Activated CD4-positive, alpha-beta T cell treated with anti-CD3 and anti-CD28 coated beads, Interleukin-2, amount 10 ng/mL, durations not matched to agents 7 days and 5 days (primary cell): ENCODE measurements at regions not wholly inside any gene's neighbourhood (a gene's known extent, or its start where the extent isn't known, plus 50 kb on each side); places are given as distances from the start of the nearest gene placed in this dataset.
"Not testable (repeated sequence)": the region's sequence is repeated elsewhere in the genome, so short reads cannot be mapped to it uniquely, and the experiment has no call there.

Source experiments
- CTCF ChIA-PET: fragments of 350-600 bp; sonication (Branson Sonifier 250); formaldehyde crosslinking; loops from one replicate; lab custom pipeline; 2021; ENCODE audit warnings: antibody characterized with exemption; lab: Charles Lee
- POLR2A ChIA-PET: fragments of 350-600 bp; sonication (Branson Sonifier 250); formaldehyde crosslinking; loops from one replicate; lab custom pipeline; 2021; ENCODE audit warnings: antibody characterized with exemption; lab: Charles Lee
- DNase-seq: peaks from one replicate; pipeline ENCODE4 v3.0.0-alpha.2; 2020
- H3K27ac Mint-ChIP-seq: one replicate; pipeline ENCODE4 v1.8.0; 2021; ENCODE audit warnings: mild to moderate bottlenecking, moderate library complexity, mixed read lengths
- H3K27me3 Mint-ChIP-seq: one replicate; pipeline ENCODE4 v1.8.0; 2021; ENCODE audit warnings: mixed read lengths
- H3K36me3 Mint-ChIP-seq: one replicate; pipeline ENCODE4 v1.8.0; 2021; ENCODE audit warnings: low read depth, mixed read lengths
- H3K4me1 Mint-ChIP-seq: one replicate; pipeline ENCODE4 v1.8.0; 2021; ENCODE audit warnings: mixed read lengths
- H3K4me3 Mint-ChIP-seq: one replicate; pipeline ENCODE4 v1.8.0; 2021; ENCODE audit warnings: mild to moderate bottlenecking, moderate library complexity, mixed read lengths
- H3K9me3 Mint-ChIP-seq: one replicate; pipeline ENCODE4 v1.8.0; 2021; ENCODE audit warnings: mixed read lengths

GRCh38 chr15:32536507-32537172 lies 56.6 kb upstream of the GOLGA8N start:
- DNase-seq = peak; percentile 20
- H3K4me1 Mint-ChIP-seq = not testable (repeated sequence)

GRCh38 chr15:32536057-32536493 lies 57.2 kb upstream of the GOLGA8N start:
- H3K9me3 Mint-ChIP-seq, H3K36me3 Mint-ChIP-seq, POLR2A ChIA-PET, H3K4me1 Mint-ChIP-seq, DNase-seq, H3K4me3 Mint-ChIP-seq, CTCF ChIA-PET, H3K27me3 Mint-ChIP-seq, H3K27ac Mint-ChIP-seq: not testable (repeated sequence)

More at GRCh38 chr15:32536507-32537172, 56.6 kb upstream of the GOLGA8N start:
- H3K9me3 Mint-ChIP-seq, CTCF ChIA-PET, H3K36me3 Mint-ChIP-seq, H3K27me3 Mint-ChIP-seq, POLR2A ChIA-PET: not testable (repeated sequence)
- Mint-ChIP-seq H3K4me3 (peak overlapping the region; percentile 57), H3K27ac (peak overlapping the region; percentile 62)

DNA sequence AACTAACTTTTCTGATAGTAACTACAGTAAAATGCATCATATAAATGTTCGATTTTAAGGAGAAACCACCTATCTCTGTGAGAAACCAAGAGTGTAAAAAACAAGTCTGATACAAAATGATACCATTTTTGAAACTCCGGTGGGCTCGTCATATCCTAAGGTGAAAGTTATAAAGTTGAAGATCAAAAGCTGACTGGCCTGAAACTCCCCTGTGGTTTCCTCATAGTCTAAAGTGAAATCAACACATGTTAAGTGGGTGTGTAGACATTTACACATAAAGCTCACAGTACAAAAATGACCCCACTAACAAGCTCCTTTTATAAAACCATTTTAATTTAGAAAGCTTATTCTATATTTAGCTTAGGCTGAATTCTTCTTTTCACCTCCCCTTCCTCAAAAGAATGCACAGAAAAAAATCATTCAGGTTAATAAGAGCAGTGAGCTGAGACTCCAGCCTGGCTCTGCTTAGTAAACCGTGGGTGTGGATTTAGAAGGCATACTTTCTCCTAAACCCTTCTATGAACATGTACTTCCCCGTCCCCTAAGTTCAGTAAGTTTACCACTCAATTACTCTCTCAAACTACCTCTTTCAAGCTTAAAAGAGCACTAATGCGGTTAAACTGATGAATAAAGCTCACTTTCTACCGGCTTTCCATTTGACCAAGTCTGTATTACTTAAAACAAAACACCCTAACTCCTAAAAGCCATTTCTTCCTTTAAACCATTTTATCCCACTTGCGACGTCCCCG lies 57.9 kb upstream of the GOLGA8N start:
- H3K9me3 Mint-ChIP-seq, H3K4me1 Mint-ChIP-seq, H3K36me3 Mint-ChIP-seq, CTCF ChIA-PET, H3K27me3 Mint-ChIP-seq, POLR2A ChIA-PET, H3K27ac Mint-ChIP-seq, H3K4me3 Mint-ChIP-seq, DNase-seq: not testable (repeated sequence)

GRCh38 chr15:32522900-32523299 lies 67.5 kb upstream of the GOLGA8O start:
- H3K9me3 Mint-ChIP-seq, H3K4me3 Mint-ChIP-seq, DNase-seq, H3K27ac Mint-ChIP-seq, POLR2A ChIA-PET, CTCF ChIA-PET, H3K36me3 Mint-ChIP-seq, H3K27me3 Mint-ChIP-seq, H3K4me1 Mint-ChIP-seq: not testable (repeated sequence)

GRCh38 chr15:32522421-32522820 lies 67.0 kb upstream of the GOLGA8O start:
- H3K9me3 Mint-ChIP-seq, H3K4me3 Mint-ChIP-seq, POLR2A ChIA-PET, H3K36me3 Mint-ChIP-seq, H3K27ac Mint-ChIP-seq, CTCF ChIA-PET, H3K4me1 Mint-ChIP-seq, DNase-seq, H3K27me3 Mint-ChIP-seq: not testable (repeated sequence)

DNA sequence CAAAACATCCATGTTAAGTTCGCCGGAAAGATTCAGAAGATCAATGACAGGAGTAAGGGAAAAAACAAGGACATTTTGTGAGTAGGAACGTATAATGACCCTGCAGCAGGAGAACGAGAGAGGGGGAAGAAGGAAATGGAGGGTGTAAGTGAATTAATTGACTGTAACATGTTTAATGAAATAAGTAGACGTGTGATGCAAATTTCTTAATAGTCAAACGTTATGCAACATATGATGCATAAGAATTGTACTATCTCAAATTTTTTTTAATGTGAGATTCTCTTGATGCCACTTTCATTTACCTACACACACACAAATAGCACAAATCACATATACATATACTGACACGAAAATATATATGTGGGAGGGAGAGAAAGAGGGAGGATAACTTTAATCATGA lies 63.5 kb upstream of the GOLGA8O start:
- CTCF ChIA-PET, DNase-seq, H3K36me3 Mint-ChIP-seq, H3K27me3 Mint-ChIP-seq, H3K4me1 Mint-ChIP-seq, H3K4me3 Mint-ChIP-seq, POLR2A ChIA-PET, H3K27ac Mint-ChIP-seq, H3K9me3 Mint-ChIP-seq: not testable (repeated sequence)

GRCh38 chr15:32518013-32518412 lies 62.6 kb upstream of the GOLGA8O start:
- H3K27me3 Mint-ChIP-seq, POLR2A ChIA-PET, CTCF ChIA-PET: not testable (repeated sequence)

GRCh38 chr15:32516954-32517353 lies 61.5 kb upstream of the GOLGA8O start:
- H3K27me3 Mint-ChIP-seq, H3K36me3 Mint-ChIP-seq, H3K4me3 Mint-ChIP-seq, H3K4me1 Mint-ChIP-seq, H3K27ac Mint-ChIP-seq, DNase-seq, POLR2A ChIA-PET, CTCF ChIA-PET, H3K9me3 Mint-ChIP-seq: not testable (repeated sequence)

More at GRCh38 chr15:32518013-32518412, 62.6 kb upstream of the GOLGA8O start:
- H3K4me1 Mint-ChIP-seq, H3K9me3 Mint-ChIP-seq, H3K36me3 Mint-ChIP-seq, DNase-seq, H3K4me3 Mint-ChIP-seq, H3K27ac Mint-ChIP-seq: not testable (repeated sequence)

DNA sequence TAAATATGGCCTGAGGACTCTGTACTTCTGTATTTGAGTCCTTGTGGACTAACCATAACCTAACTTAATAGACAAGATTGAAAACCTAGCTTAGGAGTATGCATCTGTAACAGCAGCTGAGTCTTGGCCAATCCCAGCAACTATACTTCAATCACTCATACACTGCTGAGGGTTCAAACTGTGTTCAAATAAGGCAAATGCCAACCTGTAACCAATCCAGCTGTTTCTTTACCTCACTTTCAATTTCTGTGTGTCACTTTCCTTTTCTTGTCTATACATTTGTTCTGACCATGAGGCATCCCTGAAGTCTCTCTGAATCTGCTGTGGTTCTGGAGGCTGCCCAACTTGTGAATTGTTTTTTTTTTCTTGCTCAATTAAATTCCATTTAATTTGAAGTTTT lies 57.9 kb upstream of the GOLGA8O start:
- H3K9me3 Mint-ChIP-seq, H3K27ac Mint-ChIP-seq, DNase-seq, H3K36me3 Mint-ChIP-seq, H3K4me1 Mint-ChIP-seq, H3K4me3 Mint-ChIP-seq, CTCF ChIA-PET, POLR2A ChIA-PET, H3K27me3 Mint-ChIP-seq: not testable (repeated sequence)

DNA sequence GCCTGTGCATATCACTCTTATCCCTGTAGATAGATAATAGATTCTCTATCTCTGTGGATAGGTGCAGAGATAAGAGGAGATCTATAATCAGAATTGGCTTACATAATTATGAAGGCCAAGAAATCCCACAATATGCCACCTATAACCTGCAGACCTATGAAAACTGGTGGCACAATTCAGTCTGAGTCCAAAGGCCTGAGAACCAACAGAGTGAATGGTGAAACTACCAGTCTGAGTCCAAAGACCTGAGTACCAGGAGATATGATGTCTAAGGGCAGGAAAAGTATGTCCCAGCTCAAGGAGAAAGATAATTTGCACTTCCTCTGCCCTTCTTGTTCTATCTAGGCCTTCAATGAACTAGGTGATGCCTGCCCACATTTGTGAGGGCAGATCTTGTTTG lies 54.6 kb upstream of the GOLGA8O start:
- H3K27ac Mint-ChIP-seq, H3K27me3 Mint-ChIP-seq, H3K36me3 Mint-ChIP-seq, POLR2A ChIA-PET, DNase-seq, H3K4me1 Mint-ChIP-seq, H3K9me3 Mint-ChIP-seq, H3K4me3 Mint-ChIP-seq, CTCF ChIA-PET: not testable (repeated sequence)

- H3K27ac Mint-ChIP-seq, CTCF ChIA-PET, DNase-seq, H3K4me1 Mint-ChIP-seq, H3K4me3 Mint-ChIP-seq, POLR2A ChIA-PET, H3K36me3 Mint-ChIP-seq, H3K9me3 Mint-ChIP-seq, H3K27me3 Mint-ChIP-seq: not testable (repeated sequence)
These were observed 52.6 kb upstream of the GOLGA8O start for GRCh38 chr15:32508081-32508480.

- H3K27ac Mint-ChIP-seq, H3K4me3 Mint-ChIP-seq, H3K9me3 Mint-ChIP-seq, H3K36me3 Mint-ChIP-seq, CTCF ChIA-PET, H3K27me3 Mint-ChIP-seq, POLR2A ChIA-PET, DNase-seq, H3K4me1 Mint-ChIP-seq: not testable (repeated sequence)
These were observed 51.4 kb upstream of the GOLGA8O start for GRCh38 chr15:32506787-32507186.

DNA sequence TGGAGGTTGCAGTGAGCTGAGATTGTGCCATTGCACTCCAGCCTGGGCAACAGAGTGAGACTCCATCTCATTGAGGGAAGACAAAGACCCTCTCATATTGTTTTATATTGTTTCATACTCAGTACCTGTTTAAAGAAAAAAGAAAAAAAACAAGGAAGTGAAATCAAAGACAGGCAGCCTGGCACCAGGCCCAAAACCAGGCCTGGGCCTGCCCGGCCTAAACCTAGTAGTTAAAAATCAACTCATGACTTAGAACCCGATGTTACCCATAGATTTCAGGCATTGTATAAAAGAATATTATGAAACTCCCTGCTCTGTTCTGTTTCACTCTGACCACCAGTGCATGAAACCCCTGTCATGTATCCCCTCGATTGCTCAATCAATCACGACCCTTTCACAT lies 50.2 kb upstream of the GOLGA8O start:
- H3K36me3 Mint-ChIP-seq, H3K27ac Mint-ChIP-seq, H3K4me3 Mint-ChIP-seq, CTCF ChIA-PET, DNase-seq, POLR2A ChIA-PET, H3K27me3 Mint-ChIP-seq, H3K4me1 Mint-ChIP-seq, H3K9me3 Mint-ChIP-seq: not testable (repeated sequence)
